Glomerular endothelial cell (primary cell): ENCODE measurements at regions not wholly inside any gene's neighbourhood (a gene's known extent, or its start where the extent isn't known, plus 50 kb on each side); places are given as distances from the start of the nearest gene placed in this dataset.
"Not testable (repeated sequence)": the region's sequence is repeated elsewhere in the genome, so short reads cannot be mapped to it uniquely, and the experiment has no call there.

Experiments used
- DNase-seq: peaks from one replicate; pipeline ENCODE4 v3.0.0-alpha.2; 2011; ENCODE audit warnings: low read depth, low spot score; ENCODE audit errors: extremely low read depth

DNA sequence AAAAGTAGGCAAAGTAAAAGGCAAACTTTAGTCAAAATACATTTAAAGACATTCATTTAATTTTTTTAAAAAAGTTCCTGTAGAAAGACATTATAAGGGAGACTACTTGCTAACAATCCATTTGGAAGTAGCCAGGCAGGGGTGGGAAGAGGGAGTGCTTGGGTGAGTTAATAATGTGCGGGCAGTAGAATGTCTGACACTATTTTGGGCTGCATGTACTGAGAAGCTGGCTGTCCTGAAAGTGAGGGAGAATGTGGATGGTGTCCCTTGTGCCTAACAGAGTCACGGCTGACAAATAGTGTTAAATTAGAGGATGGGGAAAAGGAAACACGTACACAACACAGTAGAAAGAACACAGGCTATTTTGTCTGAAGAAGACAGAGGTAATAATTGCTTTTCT, 142.5 kb downstream of the LCA5 start:
- no peak for DNase-seq

DNA sequence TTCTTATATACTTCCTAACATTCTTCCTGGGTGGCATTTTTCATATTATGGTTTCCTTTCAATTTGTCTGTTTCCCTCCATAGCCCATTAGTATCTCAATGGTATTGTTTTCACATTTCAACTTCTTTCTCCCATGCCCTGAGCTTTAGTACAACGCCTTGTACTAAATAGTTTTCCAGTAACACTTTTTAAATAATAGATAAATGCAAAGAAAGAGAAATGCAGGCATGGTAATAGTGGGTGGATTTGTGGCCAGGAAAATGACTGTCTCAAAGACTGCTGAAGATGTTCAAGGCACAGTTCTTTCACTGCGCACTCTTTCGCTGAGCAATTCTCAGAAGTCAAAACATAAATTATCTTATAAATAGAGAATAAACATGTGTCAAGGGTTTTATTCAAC, 145.1 kb downstream of the LCA5 start:
- no peak for DNase-seq

DNA sequence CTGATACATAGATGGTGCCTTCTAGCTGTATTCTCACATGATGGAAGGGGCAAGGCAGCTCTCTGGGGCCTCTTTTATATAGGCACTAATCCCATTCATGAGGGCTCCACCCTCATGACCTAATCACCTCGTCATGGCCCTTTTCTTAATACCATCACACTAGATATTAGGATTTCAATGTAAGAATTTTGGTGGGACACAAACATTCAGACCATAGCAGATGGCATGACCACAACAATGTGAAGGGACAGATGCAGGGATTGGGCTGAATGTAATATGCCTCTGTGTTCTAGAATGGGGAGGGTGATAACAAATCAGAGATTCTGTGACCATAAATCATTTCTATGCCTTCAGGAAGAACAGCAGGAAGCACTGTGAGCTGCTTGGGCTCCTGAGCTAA, 145.8 kb downstream of the LCA5 start:
- DNase-seq: no peak

DNA sequence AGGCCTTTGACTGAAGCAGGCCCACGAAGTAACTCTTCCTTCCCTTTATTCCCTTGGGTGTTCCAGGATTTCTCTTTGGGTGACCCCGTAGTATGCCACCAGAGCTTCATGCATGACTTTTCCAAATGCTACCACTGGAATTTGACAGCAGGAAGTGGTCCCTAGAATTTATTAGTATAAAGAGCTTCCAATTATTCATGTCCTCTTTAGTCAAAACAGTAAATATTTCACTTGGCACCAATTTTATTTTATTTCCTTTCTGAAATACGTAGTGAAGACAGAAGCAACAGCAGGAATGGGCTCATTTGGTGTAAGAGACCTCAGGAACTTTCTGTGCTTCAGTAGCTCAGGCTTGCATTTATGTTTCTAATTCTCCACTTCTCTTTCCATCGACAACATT, 151.3 kb downstream of the LCA5 start:
- DNase-seq: no peak

DNA sequence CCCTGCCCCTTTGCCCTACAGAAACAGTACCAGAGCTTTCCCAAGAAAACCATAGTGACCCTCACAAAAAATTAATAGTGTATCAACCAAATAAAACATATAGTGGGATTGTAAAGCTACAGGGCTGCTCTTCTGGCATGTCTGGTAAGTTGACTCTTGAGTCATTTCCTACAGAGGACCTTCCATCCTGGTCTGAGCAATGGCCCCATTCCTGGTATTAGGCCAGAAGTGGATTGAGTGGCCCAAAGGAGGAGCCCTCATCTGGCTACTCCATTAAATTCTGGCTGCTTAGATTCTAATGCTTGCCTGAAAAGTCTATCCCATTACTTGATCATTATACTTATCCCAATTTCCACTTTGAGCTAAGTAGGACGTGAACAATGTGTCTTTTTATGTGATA, 150.9 kb upstream of the HMGN3 start:
- DNase-seq: no peak

DNA sequence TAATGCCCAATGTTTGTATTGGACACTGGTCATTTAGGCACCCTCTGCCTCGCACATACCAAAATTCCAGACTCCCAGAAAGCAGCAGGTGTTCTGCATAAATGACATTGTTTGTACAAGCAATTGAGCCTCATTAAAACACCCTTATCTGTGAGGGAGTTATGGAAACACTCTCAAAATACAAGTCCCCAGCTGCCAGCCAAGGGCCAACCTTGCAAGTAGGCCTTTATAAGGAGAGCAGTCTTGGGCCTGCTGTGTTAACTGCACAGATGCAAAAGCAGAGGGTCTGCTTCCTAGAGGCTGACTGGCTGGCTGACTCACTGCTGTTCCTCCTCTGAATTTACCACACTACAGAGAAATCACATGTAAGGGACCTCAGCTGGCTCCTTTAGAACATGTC, 150.4 kb upstream of the HMGN3 start:
- no peak for DNase-seq

DNA sequence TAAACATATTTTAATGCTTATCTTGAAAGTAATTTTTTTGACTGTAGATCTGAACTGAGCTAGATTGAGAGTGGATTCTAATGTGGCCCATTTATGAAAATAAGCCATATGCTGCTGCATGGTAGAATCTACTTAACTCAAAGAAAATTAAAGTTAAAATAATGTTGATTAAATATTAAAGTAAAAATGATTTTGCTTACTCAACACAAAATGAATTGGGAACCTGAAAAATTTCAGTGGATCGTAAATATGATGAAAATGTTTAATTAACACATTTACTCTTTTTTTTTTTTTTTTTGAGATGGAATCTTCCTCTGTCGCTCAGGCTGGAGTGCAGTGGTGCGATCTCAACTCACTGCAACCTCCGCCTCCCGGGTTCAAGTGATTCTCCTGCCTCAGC, 144.5 kb upstream of the HMGN3 start:
- no peak for DNase-seq

DNA sequence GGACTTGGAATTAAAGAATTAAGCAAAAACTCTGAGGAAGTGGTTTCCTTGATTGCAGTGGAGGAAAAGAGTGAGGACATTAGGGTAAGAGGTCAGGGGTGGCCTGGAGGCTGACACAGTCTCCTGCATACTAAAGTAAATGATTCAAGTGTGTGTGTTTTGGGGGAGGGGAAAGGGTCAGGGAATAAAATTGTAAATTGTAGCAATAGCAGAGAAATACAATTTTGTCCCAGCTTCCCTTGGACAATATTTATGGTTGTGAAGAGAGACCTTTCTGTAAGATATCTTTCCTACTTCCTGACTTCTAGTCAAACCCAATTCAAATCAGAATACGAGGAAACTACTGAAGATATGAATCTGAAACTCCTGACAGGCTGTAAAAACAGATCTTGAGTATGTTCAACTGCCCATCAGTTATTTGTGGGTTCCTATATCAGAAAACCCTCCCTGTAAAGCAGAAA, 143.4 kb upstream of the HMGN3 start:
- DNase-seq: no peak

DNA sequence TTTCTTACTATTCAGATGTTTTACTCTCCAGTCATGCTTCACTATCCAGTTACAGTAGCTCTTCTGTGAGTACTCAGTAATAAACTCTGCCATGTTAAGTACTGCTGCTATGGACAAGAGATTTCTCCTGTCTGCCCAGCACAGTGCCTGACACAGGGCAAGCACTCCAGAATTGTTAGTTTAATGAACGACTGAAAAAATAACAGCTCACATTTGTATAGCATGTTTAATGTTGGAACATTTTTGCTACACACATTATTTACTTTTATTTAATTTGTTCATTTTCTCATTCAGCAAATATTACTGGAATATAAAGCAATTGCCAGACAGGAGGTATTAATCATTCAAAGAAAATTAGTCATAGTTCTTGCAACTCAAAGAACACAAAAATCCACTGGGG, 142.6 kb upstream of the HMGN3 start:
- DNase-seq: no peak

DNA sequence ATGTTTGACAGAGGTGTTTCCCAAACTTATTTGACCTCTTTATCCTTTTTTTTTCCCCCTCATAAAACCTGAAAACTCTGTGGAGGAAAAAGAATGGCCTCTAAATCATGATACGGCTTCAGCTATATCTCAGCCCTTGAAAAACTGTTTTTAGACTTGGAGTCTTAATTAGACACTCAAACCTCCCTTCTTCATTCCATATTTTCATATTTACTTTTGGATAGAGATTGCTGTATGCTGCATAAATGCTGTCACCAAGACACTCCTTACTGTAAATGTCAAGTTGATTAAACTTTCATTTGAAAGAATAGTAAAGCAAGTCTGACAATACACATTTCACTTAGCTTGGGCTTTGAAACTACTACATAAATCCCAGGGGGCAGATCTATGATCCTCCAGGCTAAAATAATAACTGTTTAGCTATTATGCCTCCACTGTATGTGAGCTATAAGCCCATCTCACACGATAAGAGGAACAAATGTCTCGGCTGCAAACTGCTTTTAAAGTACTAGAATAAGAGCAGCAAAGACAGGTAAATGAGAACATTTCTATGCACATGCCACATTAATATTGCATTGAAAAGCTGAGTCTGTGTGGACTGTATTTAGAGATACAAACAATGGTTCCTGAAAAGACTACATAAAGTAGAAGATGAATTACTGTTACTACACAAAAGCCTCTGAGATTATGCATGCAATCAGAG, 141.3 kb upstream of the HMGN3 start:
- DNase-seq: no peak

DNA sequence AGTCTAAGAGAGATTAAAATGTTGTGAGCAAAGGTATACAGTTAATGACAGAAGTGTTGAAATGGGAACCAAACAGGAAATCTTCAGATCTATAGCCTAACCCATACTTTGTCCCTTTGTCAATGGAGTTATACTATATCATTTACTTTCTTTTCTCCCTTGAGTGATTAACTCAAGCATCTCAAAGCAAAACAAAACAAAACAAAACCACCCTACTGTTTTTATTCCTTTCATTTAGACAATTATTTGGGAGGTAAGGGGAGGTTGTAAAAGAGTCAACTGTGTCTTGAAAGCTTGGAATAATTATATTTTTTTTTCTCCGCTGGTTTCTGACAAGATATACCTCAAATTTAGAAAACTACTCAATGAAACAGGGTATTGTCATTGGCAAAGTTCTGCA, 139.8 kb upstream of the HMGN3 start:
- no peak for DNase-seq

DNA sequence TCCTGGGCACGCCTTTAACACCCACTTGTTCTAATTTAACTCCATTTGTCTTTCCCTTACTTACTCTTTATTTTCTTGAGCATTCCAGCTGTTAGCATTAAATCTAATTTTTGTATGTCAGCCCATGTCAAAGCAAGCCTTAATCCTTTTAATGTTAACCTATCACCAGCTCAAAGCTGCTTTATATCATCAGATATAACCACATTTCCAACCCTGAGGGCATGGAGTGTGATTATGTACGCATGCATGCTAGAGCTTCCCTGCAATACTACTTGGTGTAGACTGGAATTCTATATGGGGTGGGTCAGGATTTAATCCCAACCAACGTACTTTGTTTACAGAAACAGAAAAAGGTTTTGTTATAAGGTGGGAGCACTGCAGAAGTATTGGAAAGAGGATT, 139.4 kb upstream of the HMGN3 start:
- no peak for DNase-seq

DNA sequence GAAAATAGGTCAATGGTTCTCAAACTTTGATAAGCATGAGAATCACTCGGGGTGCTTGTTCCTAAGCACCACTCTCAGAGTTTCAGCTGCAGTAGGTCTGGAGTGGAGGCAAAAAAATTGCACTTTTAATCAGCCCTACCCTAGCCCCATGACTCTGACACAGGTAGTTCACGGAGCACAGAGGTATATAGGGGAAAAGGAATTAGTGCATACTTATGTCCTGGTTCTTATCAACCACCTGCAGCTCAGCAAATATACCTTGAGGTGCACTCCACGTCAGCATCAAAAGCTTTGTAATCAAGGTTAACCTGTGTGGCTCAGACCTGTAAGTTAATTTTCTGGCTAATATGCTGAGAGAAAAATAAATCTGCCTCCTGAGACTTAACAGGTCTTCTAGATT, 138.8 kb upstream of the HMGN3 start:
- no peak for DNase-seq

DNA sequence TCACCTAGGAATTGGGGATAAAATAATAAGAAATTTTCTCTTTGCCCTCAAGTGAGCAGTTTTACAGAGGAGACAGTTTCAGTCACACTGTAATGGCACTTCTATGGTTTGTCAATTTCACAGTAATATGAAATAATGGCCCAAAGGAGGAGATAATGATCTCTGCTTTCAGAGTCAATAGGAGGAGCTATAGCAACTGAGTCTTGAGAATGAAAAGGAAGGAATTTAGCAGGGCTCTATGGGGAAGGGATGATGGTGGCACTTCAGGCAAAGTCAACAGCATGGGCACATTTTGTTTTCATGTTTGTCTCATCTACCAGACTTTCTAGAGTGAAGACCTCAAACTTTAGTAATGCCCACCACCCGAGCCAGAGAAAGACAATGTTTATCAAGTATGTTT, 138.3 kb upstream of the HMGN3 start:
- no peak for DNase-seq

DNA sequence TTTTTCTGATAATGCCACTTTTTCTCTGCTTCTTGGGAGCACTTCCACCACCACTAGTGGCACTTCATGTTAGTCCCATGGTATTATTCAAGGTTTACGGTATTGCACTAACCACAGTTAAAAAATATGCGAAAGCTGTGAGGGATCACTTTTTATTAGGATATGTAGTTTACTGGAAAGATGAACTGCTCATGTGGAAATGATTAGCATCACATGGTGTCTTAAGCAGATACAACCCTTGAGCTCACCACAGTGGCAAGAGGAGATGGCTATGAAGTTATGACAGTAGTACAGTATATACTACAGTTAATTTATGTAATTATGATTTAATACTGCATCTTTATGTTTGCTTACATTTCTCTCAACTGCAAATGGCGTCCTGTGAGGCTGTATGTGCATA, 134.5 kb upstream of the HMGN3 start:
- DNase-seq: no peak

DNA sequence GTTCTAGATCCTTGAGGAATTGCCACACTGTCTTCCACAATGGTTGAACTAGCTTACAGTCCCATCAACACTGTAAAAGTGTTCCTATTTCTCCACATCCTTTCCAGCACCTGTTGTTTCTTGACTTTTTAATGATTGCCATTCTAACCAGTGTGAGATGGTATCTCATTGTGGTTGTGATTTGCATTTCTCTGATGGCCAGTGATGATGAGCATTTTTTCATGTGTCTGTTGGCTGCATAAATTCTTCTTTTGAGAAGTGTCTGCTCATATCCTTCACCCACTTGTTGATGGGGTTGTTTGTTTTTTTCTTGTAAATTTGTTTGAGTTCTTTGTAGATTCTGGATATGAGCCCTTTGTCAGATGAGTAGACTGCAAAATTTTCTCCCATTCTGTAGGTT, 129.0 kb upstream of the HMGN3 start:
- DNase-seq: not testable (repeated sequence)

DNA sequence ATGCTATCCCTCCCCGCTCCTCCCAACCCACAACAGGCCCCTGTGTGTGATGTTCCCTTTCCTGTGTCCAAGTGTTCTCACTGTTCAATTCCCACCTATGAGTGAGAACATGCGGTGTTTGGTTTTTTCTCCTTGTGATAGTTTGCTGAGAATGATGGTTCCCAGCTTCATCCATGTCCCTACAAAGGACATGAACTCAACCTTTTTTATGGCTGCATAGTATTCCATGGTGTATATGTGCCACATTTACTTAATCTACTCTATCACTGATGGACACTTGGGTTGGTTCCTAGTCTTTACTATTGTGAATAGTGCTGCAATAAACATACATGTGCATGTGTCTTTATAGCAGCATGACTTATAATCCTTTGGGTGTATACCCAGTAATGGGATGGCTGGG, 126.6 kb upstream of the HMGN3 start:
- DNase-seq: not testable (repeated sequence)

DNA sequence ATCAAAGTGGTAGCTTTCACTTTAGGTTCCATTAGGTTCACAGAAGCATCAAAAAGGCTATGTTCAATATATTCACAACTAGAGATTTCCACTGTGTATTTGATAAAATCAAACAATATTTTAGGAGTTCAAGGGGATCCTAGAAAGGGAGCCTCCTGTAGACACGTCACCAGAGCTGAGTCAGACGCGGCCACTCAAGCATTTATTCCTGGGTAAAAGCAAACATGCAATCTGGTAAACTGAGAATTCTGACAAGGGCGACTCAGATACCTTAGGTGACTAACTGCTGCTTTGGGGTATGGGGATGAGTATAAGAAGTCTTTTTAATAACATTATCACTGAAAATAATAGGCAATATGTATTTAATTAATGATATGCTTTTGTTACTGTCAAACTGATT, 118.7 kb upstream of the HMGN3 start:
- DNase-seq: no peak

DNA sequence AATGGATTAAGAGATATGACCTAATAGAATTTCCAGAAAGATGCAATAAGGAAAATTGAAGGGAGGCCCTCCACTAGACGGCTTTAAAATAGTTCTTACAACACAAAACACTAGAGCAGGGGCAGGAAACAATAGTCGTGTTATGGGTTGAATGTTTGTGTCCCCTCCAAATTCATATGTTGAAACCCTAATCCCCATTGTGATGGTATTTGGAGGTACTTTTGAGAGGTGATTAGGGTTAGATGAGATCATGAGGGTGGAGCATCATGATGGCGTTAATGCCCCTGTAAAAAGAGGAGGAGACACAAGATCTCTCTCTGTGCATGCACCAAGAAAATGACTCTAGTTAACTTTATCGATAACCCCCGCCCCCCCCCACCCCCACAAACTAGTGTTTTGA, 104.0 kb upstream of the HMGN3 start:
- DNase-seq: no peak

DNA sequence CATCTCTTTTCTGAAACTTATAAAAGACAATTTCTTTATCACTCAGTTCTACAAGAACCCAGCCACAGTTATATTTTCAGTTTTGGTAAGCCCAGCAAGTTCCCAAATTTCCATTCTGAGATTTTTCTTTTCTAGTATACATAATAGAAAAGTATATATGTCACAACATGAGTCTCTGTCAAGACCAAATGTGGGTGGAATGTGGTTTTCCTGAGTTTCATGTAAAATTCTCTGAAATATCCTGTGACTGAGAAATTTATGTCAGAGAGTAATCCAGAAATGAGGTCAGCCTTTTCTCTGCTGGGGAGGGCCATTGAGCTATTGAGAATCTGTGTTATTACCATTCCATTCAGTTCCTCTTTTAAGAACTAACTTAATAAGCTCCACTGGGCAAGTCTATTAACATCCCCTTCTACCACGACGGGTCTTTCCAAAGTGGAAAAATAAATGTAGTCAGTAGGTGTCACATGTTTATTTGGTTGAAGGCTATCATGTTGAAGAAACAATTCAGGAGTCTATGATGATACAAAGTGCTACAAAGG, 100.7 kb upstream of the HMGN3 start:
- no peak for DNase-seq

DNA sequence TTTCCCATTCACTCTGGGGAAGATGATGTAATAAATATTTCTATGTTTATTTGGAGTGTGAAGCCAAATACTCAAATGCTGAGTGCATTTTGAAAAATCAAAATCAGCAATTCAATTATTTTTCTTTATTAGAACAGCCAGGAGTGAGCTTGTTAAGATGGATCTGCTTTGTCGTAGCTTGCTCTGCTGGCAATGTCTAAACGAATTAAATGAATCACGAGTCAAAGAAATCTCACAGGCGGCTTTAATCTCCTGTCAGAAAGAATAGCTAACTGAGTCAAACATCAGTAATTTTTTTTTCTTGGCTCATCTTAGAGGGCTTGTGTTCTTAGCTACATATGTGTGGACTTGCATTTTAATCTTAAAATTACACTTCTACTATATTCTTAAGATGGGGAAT, 100.2 kb upstream of the HMGN3 start:
- no peak for DNase-seq

DNA sequence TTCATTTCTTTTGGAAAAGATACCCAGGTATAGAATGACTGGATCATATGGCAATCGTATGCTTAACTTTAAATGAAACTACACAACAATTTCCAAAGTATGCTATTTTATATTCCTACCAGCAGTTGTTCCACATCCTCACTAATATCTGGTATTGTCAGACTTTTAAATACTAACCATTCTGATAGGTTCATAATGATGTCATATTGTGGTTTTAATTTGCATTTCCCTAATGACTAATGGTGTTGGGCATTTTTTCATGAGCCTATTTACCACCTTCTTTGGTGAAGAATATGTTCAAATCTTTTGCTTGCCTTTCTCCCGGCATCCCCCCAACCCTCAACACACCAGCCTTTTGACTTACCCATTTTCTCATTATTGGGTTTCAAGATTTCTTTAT, 96.2 kb upstream of the HMGN3 start:
- no peak for DNase-seq

DNA sequence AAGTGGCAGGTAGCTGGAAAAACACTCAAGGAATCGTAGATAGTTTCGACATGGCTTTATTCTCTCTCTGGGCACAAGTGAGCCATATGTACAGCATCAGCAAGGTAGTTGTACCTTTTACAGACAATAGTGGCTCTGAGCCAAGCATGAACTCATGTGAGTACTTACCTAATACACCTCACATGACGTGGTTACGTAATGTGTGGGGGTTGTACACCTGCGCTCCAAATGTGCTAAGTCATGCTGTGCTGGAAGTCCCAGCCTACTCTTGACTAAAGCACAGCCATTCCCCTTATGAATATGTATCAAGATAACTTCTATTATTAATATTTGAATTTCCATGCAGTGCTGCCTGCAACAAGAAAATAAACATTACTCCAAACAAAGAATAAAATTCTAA, 78.8 kb upstream of the HMGN3 start:
- DNase-seq: no peak
